Type B pancreatic cell (in vitro differentiated cells): ENCODE measurements at regions not wholly inside any gene's neighbourhood (a gene's known extent, or its start where the extent isn't known, plus 50 kb on each side); places are given as distances from the start of the nearest gene placed in this dataset.
A peak's percentile ranks its signal among the peaks of the same experiment; 100 is the strongest.
"Not testable (repeated sequence)": the region's sequence is repeated elsewhere in the genome, so short reads cannot be mapped to it uniquely, and the experiment has no call there.

Source experiments
- DNase-seq: peaks from one replicate; pipeline ENCODE4 v3.0.0; 2021; ENCODE audit warnings: mixed read lengths; ENCODE audit not compliant: unreplicated experiment; ENCODE audit errors: extremely low spot score
- H3K27ac Mint-ChIP-seq: 2 replicates; pipeline ENCODE4 v1.8.0; 2021; ENCODE audit warnings: mild to moderate bottlenecking, mixed read lengths
- H3K27me3 Mint-ChIP-seq: 2 replicates; pipeline ENCODE4 v1.8.0; 2021; ENCODE audit warnings: mixed read lengths
- H3K36me3 Mint-ChIP-seq: 2 replicates; pipeline ENCODE4 v1.8.0; 2021; ENCODE audit warnings: mixed read lengths
- H3K4me1 Mint-ChIP-seq: one replicate; pipeline ENCODE4 v1.8.0; 2021; ENCODE audit warnings: mixed read lengths; ENCODE audit not compliant: unreplicated experiment
- H3K4me3 Mint-ChIP-seq: 2 replicates; pipeline ENCODE4 v1.8.0; 2021; ENCODE audit warnings: mild to moderate bottlenecking, mixed read lengths
- H3K9me3 Mint-ChIP-seq: 2 replicates; pipeline ENCODE4 v1.8.0; 2021; ENCODE audit warnings: mixed read lengths
- TF ChIP-seq, protein P1 (sequence below): fragments of 200-600 bp; sonication (generic); conservative IDR thresholded peaks from 2 replicates; pipeline ENCODE4 v1.5.0; 2021; ENCODE audit warnings: antibody characterized with exemption, mild to moderate bottlenecking

DNA sequence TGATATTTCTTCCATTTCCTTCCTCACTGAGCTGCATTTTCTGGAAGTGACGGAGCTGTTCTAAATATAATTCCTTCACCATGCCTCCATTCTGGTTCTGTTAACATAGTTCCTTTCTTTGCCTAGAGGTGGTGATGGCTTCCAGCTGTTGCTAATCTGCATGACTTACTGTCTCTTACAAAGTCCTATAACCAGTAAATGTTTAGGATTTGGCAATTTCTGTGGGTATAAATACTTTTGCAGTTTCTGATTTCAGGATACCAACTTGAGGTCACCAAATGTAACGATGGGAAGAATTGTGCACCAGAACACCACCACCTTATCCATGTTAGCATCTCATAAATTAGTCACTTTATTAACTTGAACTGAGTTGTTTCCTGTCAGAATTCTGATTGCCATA, 101.7 kb upstream of the FN1 start:
- TF ChIP-seq, protein P1, sequence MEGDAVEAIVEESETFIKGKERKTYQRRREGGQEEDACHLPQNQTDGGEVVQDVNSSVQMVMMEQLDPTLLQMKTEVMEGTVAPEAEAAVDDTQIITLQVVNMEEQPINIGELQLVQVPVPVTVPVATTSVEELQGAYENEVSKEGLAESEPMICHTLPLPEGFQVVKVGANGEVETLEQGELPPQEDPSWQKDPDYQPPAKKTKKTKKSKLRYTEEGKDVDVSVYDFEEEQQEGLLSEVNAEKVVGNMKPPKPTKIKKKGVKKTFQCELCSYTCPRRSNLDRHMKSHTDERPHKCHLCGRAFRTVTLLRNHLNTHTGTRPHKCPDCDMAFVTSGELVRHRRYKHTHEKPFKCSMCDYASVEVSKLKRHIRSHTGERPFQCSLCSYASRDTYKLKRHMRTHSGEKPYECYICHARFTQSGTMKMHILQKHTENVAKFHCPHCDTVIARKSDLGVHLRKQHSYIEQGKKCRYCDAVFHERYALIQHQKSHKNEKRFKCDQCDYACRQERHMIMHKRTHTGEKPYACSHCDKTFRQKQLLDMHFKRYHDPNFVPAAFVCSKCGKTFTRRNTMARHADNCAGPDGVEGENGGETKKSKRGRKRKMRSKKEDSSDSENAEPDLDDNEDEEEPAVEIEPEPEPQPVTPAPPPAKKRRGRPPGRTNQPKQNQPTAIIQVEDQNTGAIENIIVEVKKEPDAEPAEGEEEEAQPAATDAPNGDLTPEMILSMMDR, result no peak
- H3K4me3 Mint-ChIP-seq, result peak overlapping the region; percentile 3
- peaks cover 20% of the 10 kb centered on the region for H3K9me3 Mint-ChIP-seq
- no peak overlapping the region for H3K27ac Mint-ChIP-seq
- no peak for DNase-seq
- H3K4me1 Mint-ChIP-seq, result peaks cover 15% of the 10 kb centered on the region
- no peaks in the 10 kb centered on the region for H3K36me3 Mint-ChIP-seq
- H3K27me3 Mint-ChIP-seq, result no peaks in the 10 kb centered on the region

GRCh38 chr2:215536510-215536909, 100.6 kb upstream of the FN1 start:
- TF ChIP-seq, protein P1, result no peak
- Mint-ChIP-seq H3K9me3 (peaks cover 20% of the 10 kb centered on the region), H3K36me3 (no peaks in the 10 kb centered on the region), H3K4me1 (peaks cover 15% of the 10 kb centered on the region), H3K27ac (no peak overlapping the region), H3K4me3 (peak overlapping the region; percentile 25), H3K27me3 (no peaks in the 10 kb centered on the region)
- no peak for DNase-seq

GRCh38 chr2:215535741-215536140, 99.9 kb upstream of the FN1 start:
- TF ChIP-seq, protein P1, result no peak
- Mint-ChIP-seq H3K9me3 (peaks cover 20% of the 10 kb centered on the region), H3K4me1 (peaks cover 23% of the 10 kb centered on the region), H3K36me3 (no peaks in the 10 kb centered on the region), H3K4me3 (no peak overlapping the region), H3K27ac (no peak overlapping the region), H3K27me3 (no peaks in the 10 kb centered on the region)
- no peak for DNase-seq

DNA sequence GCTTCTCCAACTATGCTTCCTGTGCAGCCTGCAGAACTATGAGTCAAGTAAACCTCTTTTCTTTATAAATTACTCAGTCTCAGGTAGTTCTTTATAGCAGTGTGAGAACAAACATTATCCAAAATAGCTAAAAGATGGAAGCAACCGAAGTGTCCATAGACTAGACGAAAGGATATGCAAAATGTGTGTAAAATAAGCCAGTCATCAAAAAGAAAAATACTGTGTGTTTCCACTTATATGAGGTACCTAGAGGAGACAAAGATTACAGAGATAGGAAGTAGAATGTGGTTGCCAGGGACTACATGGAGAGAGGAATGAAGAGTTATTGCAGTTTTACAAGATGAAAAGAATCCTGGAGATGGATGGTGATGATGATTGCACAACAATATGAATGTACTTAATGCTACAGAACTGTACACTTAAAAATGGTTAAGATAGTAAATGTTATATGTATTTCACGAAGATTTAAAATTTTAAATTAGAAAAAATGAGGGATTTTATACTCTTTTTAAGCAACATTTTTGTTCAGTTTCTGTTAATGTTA, 99.3 kb upstream of the FN1 start:
- TF ChIP-seq, protein P1, result no peak
- Mint-ChIP-seq H3K9me3 (peaks cover 20% of the 10 kb centered on the region), H3K36me3 (no peaks in the 10 kb centered on the region), H3K4me1 (peaks cover 24% of the 10 kb centered on the region), H3K4me3 (no peak overlapping the region), H3K27me3 (no peaks in the 10 kb centered on the region), H3K27ac (no peak overlapping the region)
- DNase-seq, result no peak

DNA sequence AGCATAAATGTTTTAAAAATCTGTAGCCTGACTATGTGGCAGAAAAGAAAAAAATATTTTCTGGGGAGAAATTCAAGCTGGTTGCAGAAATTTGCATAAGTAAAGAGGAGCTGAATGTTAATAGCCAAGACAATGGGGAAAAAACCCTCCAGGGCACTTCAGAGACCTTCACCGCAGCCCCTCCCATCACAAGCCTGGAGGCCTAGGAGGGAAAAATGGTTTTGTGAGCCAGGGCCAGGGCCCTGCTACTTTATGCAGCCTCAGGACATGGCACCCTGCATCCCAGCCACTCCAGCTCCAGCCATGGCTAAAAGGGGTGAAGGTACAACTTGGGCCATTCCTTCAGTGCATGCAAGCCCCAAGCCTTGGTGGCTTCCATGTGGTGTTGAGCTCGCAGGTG, 97.8 kb upstream of the FN1 start:
- H3K27me3 Mint-ChIP-seq, H3K27ac Mint-ChIP-seq, H3K36me3 Mint-ChIP-seq, H3K4me3 Mint-ChIP-seq, DNase-seq: not testable (repeated sequence)
- Mint-ChIP-seq H3K4me1 (peaks cover 24% of the 10 kb centered on the region), H3K9me3 (peaks cover 18% of the 10 kb centered on the region)

- DNase-seq, result no peak
- Mint-ChIP-seq H3K4me1 (peaks cover 24% of the 10 kb centered on the region), H3K9me3 (peaks cover 18% of the 10 kb centered on the region), H3K4me3 (no peak overlapping the region), H3K27ac (no peak overlapping the region), H3K36me3 (no peaks in the 10 kb centered on the region), H3K27me3 (no peaks in the 10 kb centered on the region)
- TF ChIP-seq, protein P1, result no peak
Measured at GRCh38 chr2:215532844-215533243, 97.0 kb upstream of the FN1 start.
